Hepatocyte (in vitro differentiated cells): ENCODE measurements at regions not wholly inside any gene's neighbourhood (a gene's known extent, or its start where the extent isn't known, plus 50 kb on each side); places are given as distances from the start of the nearest gene placed in this dataset.

Experiments
- DNase-seq: peaks from one replicate; pipeline ENCODE4 v3.0.0-alpha.2; 2016; ENCODE audit warnings: low spot score
- H2AFZ ChIP-seq: fragments of 200-600 bp; sonication (generic); 2 replicates; pipeline ENCODE4 v1.6.0; 2016; ENCODE audit warnings: antibody characterized with exemption, mild to moderate bottlenecking
- H3K27ac ChIP-seq: fragments of 200-600 bp; sonication (generic); 2 replicates; pipeline ENCODE4 v1.5.1; 2016; ENCODE audit warnings: mild to moderate bottlenecking
- H3K27me3 ChIP-seq: fragments of 200-600 bp; sonication (generic); 2 replicates; pipeline ENCODE4 v1.6.1; 2016
- H3K36me3 ChIP-seq: fragments of 200-600 bp; sonication (generic); replicated peaks from 2 replicates; pipeline ENCODE4 v1.5.1; 2016; ENCODE audit warnings: low read depth; ENCODE audit not compliant: insufficient read depth
- H3K4me1 ChIP-seq: fragments of 200-600 bp; sonication (generic); 2 replicates; pipeline ENCODE4 v1.5.1; 2016; ENCODE audit warnings: mild to moderate bottlenecking, moderate library complexity; ENCODE audit not compliant: insufficient read depth
- H3K4me2 ChIP-seq: fragments of 200-600 bp; sonication (generic); 2 replicates; pipeline ENCODE4 v1.6.0; 2016
- H3K4me3 ChIP-seq: fragments of 200-600 bp; sonication (generic); 2 replicates; pipeline ENCODE4 v1.5.1; 2016; ENCODE audit warnings: mild to moderate bottlenecking
- H3K79me2 ChIP-seq: fragments of 200-600 bp; sonication (generic); 2 replicates; pipeline ENCODE4 v1.6.0; 2017; ENCODE audit warnings: mild to moderate bottlenecking
- H3K9me2 ChIP-seq: fragments of 200-600 bp; sonication (generic); replicated peaks from 2 replicates; pipeline ENCODE4 v1.6.0; 2017; ENCODE audit warnings: mild to moderate bottlenecking; ENCODE audit not compliant: insufficient read depth
- H3K9me3 ChIP-seq: fragments of 200-600 bp; sonication (generic); 2 replicates; pipeline ENCODE4 v1.5.1; 2016; ENCODE audit warnings: low read depth, mild to moderate bottlenecking
- H4K20me1 ChIP-seq: fragments of 200-600 bp; sonication (generic); 2 replicates; pipeline ENCODE4 v1.6.0; 2016; ENCODE audit warnings: mild to moderate bottlenecking; ENCODE audit not compliant: insufficient read depth, poor library complexity, severe bottlenecking
- EZH2 ChIP-seq: fragments of 200-600 bp; sonication (generic); IDR thresholded peaks from 2 replicates; pipeline ENCODE4 v1.6.1; 2016; ENCODE audit warnings: antibody characterized with exemption, mild to moderate bottlenecking, borderline replicate concordance
- EZH2phosphoT487 ChIP-seq: fragments of 200-600 bp; sonication (generic); IDR thresholded peaks from one replicate; pipeline ENCODE4 v1.6.1; 2018; ENCODE audit warnings: antibody characterized with exemption, mild to moderate bottlenecking, low read depth, moderate library complexity; ENCODE audit not compliant: unreplicated experiment, severe bottlenecking
- WGBS: methylation state at CpG from one replicate; pipeline ENCODE4 v1.1.6; 2016; ENCODE audit warnings: low lambda C conversion rate; ENCODE audit errors: missing lambda C conversion rate; 5-methylcytosine and 5-hydroxymethylcytosine counted together
- TF ChIP-seq, protein P1 (sequence below): fragments of 200-600 bp; sonication (generic); IDR thresholded peaks from 2 replicates; pipeline ENCODE4 v1.5.1; 2016; ENCODE audit warnings: antibody characterized with exemption, mild to moderate bottlenecking; ENCODE audit not compliant: poor library complexity

DNA sequence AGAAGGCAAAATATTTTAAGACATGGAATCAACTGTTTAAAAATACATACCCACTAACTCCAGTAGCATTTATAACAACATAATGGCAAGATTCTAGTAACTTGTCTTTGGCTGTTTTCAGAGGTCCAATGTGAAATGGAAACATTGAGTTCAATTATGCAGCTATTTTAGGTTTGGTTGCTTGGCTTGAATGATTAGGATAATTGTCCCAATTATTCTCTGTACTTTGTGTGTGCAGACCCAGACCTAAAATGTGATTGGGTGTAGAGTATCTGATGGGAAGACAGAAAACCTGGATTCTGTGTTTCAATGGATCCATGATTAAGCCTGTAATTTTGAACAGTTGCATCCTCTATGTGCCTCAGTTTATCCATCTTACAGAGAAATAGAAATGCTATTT, 392.7 kb upstream of the NFE2L3 start:
- no peak for DNase-seq
- no peaks in the 10 kb centered on the region for H3K9me2 ChIP-seq
- H3K4me1 ChIP-seq, result peaks cover 1% of the 10 kb centered on the region
- no peaks in the 10 kb centered on the region for H3K79me2 ChIP-seq
- TF ChIP-seq EZH2, result no peak
- TF ChIP-seq, protein P1, sequence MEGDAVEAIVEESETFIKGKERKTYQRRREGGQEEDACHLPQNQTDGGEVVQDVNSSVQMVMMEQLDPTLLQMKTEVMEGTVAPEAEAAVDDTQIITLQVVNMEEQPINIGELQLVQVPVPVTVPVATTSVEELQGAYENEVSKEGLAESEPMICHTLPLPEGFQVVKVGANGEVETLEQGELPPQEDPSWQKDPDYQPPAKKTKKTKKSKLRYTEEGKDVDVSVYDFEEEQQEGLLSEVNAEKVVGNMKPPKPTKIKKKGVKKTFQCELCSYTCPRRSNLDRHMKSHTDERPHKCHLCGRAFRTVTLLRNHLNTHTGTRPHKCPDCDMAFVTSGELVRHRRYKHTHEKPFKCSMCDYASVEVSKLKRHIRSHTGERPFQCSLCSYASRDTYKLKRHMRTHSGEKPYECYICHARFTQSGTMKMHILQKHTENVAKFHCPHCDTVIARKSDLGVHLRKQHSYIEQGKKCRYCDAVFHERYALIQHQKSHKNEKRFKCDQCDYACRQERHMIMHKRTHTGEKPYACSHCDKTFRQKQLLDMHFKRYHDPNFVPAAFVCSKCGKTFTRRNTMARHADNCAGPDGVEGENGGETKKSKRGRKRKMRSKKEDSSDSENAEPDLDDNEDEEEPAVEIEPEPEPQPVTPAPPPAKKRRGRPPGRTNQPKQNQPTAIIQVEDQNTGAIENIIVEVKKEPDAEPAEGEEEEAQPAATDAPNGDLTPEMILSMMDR, result no peak
- H3K27me3 ChIP-seq, result no peaks in the 10 kb centered on the region
- no peak overlapping the region for H3K4me3 ChIP-seq
- H3K36me3 ChIP-seq, result no peaks in the 10 kb centered on the region
- no peak overlapping the region for H3K27ac ChIP-seq
- no peak overlapping the region for H3K4me2 ChIP-seq
- H3K9me3 ChIP-seq, result no peaks in the 10 kb centered on the region
- H2AFZ ChIP-seq, result no peak overlapping the region
- no peaks in the 10 kb centered on the region for H4K20me1 ChIP-seq

DNA sequence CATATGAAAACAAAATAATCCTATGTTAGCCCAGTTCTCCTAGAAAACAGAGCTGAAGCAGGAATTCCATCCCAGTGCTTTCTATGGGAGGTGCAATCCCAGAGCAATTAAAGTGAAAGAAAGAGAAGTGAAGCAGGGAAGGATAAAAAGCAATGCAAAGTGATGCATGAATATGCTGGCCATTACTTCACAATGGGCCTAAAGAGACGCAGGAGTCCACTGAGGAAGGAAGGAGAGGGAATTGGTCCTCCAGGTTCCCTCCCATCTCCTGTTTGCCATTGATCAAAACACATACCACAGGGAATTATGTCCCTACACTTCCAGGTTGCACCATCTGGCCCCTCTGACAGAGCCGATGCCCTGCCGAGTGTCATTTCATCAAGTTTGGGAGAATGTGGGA, 392.2 kb upstream of the NFE2L3 start:
- no peak overlapping the region for H2AFZ ChIP-seq
- no peaks in the 10 kb centered on the region for H3K4me1 ChIP-seq
- TF ChIP-seq EZH2phosphoT487 (no peak), EZH2 (no peak)
- TF ChIP-seq, protein P1, result no peak
- H4K20me1 ChIP-seq, result no peaks in the 10 kb centered on the region
- H3K4me3 ChIP-seq, result no peak overlapping the region
- H3K4me2 ChIP-seq, result no peak overlapping the region
- H3K36me3 ChIP-seq, result no peaks in the 10 kb centered on the region
- H3K79me2 ChIP-seq, result no peaks in the 10 kb centered on the region
- no peaks in the 10 kb centered on the region for H3K27me3 ChIP-seq
- H3K9me3 ChIP-seq, result no peaks in the 10 kb centered on the region
- no peak overlapping the region for H3K27ac ChIP-seq
- WGBS, result 87% methylated on average over 3 of the region's 3 CpGs
- no peak for DNase-seq
- H3K9me2 ChIP-seq, result no peaks in the 10 kb centered on the region

DNA sequence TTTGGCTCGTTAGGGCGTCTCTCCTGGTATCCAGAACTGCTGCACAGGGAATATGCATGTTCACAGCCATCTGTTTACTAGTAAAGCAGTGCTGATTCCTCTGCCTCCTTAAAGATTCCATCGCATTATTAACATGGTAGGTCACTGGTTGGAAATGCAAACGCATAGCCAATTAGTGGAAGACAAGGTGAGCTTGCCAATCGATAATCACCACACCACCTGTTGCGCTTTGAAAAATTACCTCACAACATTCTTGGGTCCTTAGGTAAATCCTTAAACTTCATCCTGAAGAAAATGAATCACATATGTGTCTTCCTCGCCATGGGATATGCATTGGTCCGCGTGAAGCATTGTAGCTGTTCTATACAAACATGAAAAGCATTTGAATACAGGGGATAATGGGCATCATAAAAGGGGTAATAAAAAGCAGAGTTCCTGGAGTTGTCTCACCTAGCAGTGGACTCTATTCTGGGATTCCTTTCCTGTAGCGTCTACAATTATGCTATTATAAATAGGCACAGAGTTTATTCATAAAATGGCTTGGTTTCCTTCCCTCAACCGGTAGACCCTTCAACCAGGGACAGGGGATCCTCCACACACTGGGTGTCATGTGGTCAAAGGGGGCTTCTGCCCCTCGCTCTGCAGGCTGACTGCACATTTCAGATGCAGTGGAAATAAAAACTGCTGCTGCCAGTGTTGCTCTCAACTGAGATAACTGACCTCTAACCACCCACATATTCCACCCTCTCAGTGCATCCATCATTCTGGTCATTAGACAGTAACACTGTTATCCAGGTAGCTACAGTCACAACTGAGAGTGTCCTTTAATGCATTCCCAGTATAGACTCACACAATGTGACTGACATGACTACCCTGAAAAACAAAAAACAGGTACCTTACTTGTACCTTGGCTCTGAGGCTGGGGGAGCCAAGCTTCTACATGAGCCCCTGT, 389.2 kb upstream of the NFE2L3 start:
- Histone ChIP-seq H3K27ac (no peak overlapping the region), H3K27me3 (no peaks in the 10 kb centered on the region)
- WGBS, result 46% methylated on average over 12 of the region's 12 CpGs

More for the DNA sequence above, 389.2 kb upstream of the NFE2L3 start:
- H4K20me1 ChIP-seq, result no peaks in the 10 kb centered on the region
- DNase-seq, result no peak
- TF ChIP-seq, protein P1, result no peak
- no peak for TF ChIP-seq EZH2
- TF ChIP-seq EZH2phosphoT487, result no peak
- no peak overlapping the region for H3K4me2 ChIP-seq
- no peaks in the 10 kb centered on the region for H3K9me3 ChIP-seq
- H3K79me2 ChIP-seq, result no peaks in the 10 kb centered on the region
- no peak overlapping the region for H3K4me3 ChIP-seq
- no peaks in the 10 kb centered on the region for H3K4me1 ChIP-seq
- no peaks in the 10 kb centered on the region for H3K36me3 ChIP-seq
- H2AFZ ChIP-seq, result no peak overlapping the region
- H3K9me2 ChIP-seq, result no peaks in the 10 kb centered on the region
